BE2C (cell line): ENCODE measurements at regions not wholly inside any gene's neighbourhood (a gene's known extent, or its start where the extent isn't known, plus 50 kb on each side); places are given as distances from the start of the nearest gene placed in this dataset.

Source experiments
- DNase-seq: peaks from one replicate; pipeline ENCODE4 v3.0.0-alpha.2; 2020
- H3K27me3 ChIP-seq: fragments of 250-450 bp; sonication (Bioruptor Pico); 2 replicates; pipeline ENCODE4 v1.5.1; 2020; ENCODE audit warnings: mild to moderate bottlenecking
- H3K36me3 ChIP-seq: fragments of 250-450 bp; sonication (Bioruptor Pico); 2 replicates; pipeline ENCODE4 v1.5.1; 2020; ENCODE audit warnings: mild to moderate bottlenecking
- H3K4me1 ChIP-seq: fragments of 250-450 bp; sonication (Bioruptor Pico); 2 replicates; pipeline ENCODE4 v1.5.1; 2020
- H3K4me3 ChIP-seq: 2 replicates; pipeline ENCODE4 v1.5.1; 2011; ENCODE audit warnings: low read depth, low read length
- H3K9me3 ChIP-seq: fragments of 250-450 bp; sonication (Bioruptor Pico); 2 replicates; pipeline ENCODE4 v1.5.1; 2020
- TF ChIP-seq, protein P1 (sequence below): IDR thresholded peaks from 2 replicates; pipeline ENCODE4 v1.5.1; 2012; ENCODE audit warnings: mild to moderate bottlenecking, low read depth, low read length

DNA sequence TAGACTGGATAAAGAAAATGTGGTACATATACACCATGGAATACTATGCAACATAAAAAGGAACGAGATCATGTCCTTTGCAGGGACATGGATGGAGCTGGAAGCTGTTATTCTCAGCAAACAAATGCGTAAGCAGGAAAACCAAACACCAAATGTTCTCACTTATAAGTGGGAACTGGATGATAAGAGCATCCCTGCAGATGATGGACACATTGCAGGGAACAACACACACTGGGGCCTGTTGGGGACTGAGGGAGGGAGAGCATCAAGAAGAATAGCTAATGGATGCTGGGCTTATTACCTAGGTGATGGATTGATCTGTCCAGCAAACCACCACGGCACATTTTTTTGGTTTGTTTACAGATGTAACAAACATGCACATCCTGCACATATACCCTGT, 470.5 kb upstream of the CITED2 start:
- no peak overlapping the region for H3K4me3 ChIP-seq
- no peaks in the 10 kb centered on the region for H3K9me3 ChIP-seq
- H3K4me1 ChIP-seq = no peaks in the 10 kb centered on the region
- TF ChIP-seq, protein P1, sequence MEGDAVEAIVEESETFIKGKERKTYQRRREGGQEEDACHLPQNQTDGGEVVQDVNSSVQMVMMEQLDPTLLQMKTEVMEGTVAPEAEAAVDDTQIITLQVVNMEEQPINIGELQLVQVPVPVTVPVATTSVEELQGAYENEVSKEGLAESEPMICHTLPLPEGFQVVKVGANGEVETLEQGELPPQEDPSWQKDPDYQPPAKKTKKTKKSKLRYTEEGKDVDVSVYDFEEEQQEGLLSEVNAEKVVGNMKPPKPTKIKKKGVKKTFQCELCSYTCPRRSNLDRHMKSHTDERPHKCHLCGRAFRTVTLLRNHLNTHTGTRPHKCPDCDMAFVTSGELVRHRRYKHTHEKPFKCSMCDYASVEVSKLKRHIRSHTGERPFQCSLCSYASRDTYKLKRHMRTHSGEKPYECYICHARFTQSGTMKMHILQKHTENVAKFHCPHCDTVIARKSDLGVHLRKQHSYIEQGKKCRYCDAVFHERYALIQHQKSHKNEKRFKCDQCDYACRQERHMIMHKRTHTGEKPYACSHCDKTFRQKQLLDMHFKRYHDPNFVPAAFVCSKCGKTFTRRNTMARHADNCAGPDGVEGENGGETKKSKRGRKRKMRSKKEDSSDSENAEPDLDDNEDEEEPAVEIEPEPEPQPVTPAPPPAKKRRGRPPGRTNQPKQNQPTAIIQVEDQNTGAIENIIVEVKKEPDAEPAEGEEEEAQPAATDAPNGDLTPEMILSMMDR = no peak
- no peaks in the 10 kb centered on the region for H3K36me3 ChIP-seq
- no peak for DNase-seq
- H3K27me3 ChIP-seq = no peaks in the 10 kb centered on the region

- no peak for DNase-seq
- Histone ChIP-seq H3K27me3 (no peaks in the 10 kb centered on the region), H3K4me1 (no peaks in the 10 kb centered on the region), H3K4me3 (no peak overlapping the region), H3K9me3 (no peaks in the 10 kb centered on the region), H3K36me3 (no peaks in the 10 kb centered on the region)
- TF ChIP-seq, protein P1 = no peak
Measured at GRCh38 chr6:139841794-139842215, 467.4 kb upstream of the CITED2 start.

GRCh38 chr6:139839506-139840156, 465.2 kb upstream of the CITED2 start:
- no peak overlapping the region for H3K4me3 ChIP-seq
- H3K36me3 ChIP-seq = no peaks in the 10 kb centered on the region
- no peaks in the 10 kb centered on the region for H3K9me3 ChIP-seq
- no peaks in the 10 kb centered on the region for H3K4me1 ChIP-seq
- H3K27me3 ChIP-seq = no peaks in the 10 kb centered on the region
- TF ChIP-seq, protein P1 = no peak
- no peak for DNase-seq

- Histone ChIP-seq H3K27me3 (no peaks in the 10 kb centered on the region), H3K4me3 (no peak overlapping the region), H3K36me3 (no peaks in the 10 kb centered on the region), H3K4me1 (no peaks in the 10 kb centered on the region), H3K9me3 (no peaks in the 10 kb centered on the region)
- TF ChIP-seq, protein P1 = no peak
- no peak for DNase-seq
Measured at GRCh38 chr6:139834232-139834631, 459.8 kb upstream of the CITED2 start.

GRCh38 chr6:139833592-139833991, 459.1 kb upstream of the CITED2 start:
- TF ChIP-seq, protein P1 = no peak
- no peaks in the 10 kb centered on the region for H3K36me3 ChIP-seq

DNA sequence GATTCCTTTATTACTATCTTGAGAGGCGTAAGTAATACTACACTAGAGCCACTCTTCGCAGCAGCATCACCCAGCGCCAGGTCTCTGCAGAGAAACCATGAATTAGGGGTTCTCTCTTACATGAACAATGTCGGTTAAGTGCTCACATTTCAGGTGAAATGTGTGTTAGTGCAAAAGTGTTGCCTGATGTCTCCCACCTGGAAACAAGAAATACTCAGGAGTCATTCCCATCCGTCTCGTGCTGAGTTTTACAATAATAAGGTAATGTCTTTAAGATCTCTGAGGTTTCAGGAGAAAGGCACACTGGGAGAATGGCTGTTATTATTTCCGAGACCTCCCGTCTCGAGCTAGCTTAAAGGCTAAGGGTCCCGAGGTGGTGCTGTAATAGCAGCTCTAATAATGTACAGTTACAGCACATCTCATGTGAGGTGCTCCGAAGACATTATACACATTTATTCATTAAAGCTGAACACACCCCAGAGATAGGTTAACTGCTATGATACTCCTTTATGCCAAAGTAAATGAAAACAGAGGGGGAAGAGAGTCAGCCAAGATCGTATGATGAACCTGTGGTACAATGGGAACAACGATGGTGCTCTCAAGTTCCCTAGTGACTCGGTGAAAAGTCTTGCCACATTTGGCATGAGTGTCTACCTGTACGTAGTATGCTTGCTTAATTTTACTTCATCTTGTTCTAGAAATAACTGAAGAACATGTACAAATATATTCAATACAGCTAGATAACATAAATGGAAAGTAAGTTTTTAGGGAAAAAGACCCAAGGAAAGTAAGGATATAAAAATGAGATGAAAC, 458.3 kb upstream of the CITED2 start:
- Histone ChIP-seq H3K4me3 (no peak overlapping the region), H3K9me3 (no peaks in the 10 kb centered on the region)

More at GRCh38 chr6:139833592-139833991, 459.1 kb upstream of the CITED2 start:
- H3K27me3 ChIP-seq = no peaks in the 10 kb centered on the region
- H3K9me3 ChIP-seq = no peaks in the 10 kb centered on the region
- H3K4me1 ChIP-seq = no peaks in the 10 kb centered on the region
- H3K4me3 ChIP-seq = no peak overlapping the region
- DNase-seq = no peak

More for the DNA sequence above, 458.3 kb upstream of the CITED2 start:
- Histone ChIP-seq H3K36me3 (no peaks in the 10 kb centered on the region), H3K27me3 (no peaks in the 10 kb centered on the region), H3K4me1 (no peaks in the 10 kb centered on the region)
- DNase-seq = no peak
- TF ChIP-seq, protein P1 = no peak
